NCI-H1092 treated with DMSO at 0.1 percent for 48 hours (cell line): ENCODE measurements at regions not wholly inside any gene's neighbourhood (a gene's known extent, or its start where the extent isn't known, plus 50 kb on each side); places are given as distances from the start of the nearest gene placed in this dataset.
"Not testable (repeated sequence)": the region's sequence is repeated elsewhere in the genome, so short reads cannot be mapped to it uniquely, and the experiment has no call there.

Source experiments
- DNase-seq: peaks from one replicate; lab custom pipeline; 2025; lab: John Stamatoyannopoulos, UW

DNA sequence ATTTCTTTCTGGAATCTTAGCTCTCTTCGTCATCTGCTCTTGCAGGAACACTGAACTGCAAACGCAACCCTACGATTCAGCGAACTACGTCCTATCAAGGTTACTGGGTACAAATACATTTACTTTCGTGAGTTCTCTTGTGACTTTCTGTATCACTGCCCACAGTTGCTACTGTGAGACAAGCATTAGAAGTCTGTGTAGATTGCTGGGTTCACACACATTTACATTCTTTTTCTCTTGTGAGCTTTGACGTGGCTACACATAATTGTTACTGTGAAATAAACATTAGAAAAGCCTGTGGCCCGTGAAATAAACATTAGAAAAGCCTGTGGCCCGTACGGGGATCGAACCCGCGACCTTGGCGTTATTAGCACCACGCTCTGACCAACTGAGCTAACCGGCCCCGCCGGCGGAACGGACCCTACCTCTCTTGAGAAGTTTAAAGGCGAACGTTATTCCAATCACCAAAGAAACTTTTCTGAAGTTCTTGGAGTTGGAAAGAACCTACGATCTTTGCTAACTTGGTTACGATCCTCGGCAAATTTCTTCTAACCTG, 61.2 kb upstream of the ZNF322 start:
- DNase-seq: not testable (repeated sequence)

DNA sequence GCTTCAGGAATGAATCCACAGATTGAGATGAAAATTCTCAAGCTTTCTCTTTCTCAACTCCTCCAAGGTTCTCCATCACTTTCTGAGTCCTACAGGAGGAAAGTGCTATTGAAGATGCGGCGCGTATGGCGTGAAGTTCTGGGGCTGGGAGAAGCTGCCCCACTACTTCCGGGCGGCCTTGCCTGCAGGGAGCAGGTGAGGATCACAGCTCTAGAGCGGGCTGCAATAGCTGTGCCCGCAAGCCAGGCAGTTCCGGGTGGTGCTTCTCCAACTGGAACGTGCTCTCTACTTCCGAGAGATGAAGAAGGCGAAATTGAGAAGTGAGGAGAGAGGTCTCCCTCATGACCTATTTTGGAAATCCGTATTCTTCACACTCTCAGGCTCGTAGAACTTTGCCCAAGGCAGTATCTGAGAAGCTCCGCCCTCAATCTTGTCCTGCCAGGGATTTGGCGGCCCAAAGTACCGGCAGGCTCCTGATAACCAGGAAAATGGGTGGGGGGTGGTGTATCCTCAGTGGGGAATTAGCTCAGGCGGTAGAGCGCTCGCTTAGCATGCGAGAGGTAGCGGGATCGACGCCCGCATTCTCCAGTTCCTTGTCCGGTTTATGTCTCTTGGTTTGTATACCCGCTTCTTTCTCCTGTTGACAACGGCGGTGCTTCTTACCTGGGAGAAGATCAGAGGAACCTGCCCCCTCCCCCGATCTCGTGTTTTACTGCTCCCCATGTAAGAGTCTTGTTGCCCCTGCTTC, 70.6 kb upstream of the ZNF322 start:
- not testable (repeated sequence) for DNase-seq

DNA sequence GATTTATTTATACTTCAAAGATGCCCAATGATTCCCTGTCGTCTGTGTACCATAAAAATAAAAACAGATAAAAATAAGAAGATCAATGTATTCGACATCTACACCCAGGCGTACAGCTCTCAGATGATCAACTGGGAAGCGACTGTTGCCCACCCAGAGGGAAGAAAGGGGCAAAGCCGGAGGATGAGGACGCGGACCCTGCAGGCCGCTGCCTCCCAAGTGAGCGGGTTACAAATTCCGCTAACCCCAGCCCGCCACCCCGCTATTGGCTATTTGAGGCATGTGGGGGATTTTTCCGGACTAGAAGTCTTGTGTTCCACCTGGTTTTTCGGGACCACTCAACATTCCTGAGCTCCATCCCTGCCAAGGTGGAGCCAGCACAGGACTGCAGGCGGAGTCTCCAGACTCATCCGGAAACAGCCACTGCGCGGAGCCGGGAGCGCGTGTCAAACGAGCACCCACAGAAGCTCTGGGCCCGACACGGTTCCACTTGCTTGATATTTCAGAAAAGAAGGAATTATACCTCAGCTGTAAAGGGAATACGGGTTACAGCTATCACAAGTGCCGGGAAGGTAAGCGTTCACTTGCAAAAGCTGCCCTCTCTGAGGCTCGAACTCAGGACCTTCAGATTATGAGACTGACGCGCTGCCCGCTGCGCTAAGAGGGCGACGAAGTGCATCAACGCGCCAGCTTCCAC, 75.4 kb upstream of the ZNF322 start:
- not testable (repeated sequence) for DNase-seq

DNA sequence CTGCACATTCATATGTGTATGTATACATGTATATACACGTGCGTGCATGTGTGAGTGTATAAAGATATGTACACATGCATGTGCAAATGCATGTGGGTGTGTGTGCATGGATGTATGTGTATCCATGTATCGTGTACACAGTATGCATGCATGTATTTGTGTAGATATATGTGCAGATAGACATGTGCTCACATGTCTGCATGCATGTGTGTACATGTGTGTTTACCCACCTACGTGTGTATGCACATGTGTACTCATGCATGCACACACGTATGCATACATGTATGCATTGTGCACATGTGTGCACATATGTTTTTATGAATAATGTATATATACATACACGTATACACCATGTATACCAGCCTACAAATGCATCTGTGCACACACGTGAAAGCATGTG, 80.3 kb upstream of the ZNF322 start:
- DNase-seq: no peak

DNA sequence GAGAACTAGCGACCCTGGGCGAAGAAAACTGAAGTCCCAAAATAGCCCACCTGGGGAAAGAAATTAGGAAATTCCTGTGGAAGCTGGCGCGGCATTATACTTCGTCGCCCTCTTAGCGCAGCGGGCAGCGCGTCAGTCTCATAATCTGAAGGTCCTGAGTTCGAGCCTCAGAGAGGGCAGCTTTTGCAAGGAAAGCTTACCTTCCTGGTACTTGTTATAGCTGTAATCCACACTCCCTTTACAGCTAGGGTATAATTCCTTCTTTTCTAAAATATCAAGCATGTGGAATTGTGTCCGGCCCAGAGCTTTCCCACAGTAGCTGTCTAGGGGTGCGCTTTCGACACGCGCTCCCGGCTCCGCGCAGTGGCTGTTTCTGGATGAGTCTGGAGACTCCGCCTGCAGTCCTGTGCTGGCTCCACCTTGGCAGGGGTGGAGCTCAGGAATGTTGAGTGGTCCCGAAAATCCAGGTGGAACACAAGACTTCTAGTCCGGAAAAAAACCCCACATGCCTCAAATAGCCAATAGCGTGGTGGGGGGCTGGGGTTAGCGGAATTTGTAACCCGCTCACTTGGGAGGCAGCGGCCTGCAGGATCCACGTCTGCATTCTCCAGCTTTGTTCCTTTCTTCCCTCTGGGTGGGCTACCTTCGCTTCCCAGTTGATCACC, 83.7 kb upstream of the ZNF322 start:
- no peak for DNase-seq

DNA sequence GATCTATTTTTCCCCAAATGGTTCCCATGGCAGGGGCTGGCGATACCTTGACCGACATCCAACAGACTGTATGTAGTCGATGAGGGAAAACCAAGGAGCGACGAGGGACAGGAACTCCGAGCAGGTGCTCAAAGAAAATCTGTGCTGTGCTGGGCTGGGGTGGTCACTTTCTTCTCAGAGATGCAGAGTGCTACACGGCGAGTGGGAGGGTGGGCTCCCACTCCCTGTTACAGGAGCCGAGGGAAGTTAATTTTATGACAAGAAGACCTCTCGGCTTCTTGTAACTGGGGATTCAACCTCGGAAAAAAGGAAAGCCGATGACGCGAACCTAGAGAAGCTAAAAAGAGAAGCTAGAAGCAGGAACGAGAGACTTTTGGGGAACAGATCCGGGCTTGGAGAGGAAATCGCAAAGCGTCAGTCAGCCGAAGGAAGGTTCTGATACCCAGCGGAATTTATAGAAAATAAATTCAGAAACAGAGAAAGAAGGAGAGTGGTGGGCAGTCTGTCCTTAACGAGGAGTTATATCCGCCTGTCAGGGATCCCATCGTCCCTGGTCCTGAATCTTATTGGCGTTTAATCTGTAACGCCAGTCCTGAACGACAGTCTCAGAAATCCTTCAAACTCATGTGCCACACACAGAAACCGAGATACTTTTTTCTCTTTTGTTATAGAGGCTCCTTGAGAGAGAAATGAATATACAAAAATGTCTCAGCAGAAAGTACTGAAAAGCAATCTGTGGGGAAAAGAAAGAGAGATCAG, 84.6 kb upstream of the ZNF322 start:
- no peak for DNase-seq

DNA sequence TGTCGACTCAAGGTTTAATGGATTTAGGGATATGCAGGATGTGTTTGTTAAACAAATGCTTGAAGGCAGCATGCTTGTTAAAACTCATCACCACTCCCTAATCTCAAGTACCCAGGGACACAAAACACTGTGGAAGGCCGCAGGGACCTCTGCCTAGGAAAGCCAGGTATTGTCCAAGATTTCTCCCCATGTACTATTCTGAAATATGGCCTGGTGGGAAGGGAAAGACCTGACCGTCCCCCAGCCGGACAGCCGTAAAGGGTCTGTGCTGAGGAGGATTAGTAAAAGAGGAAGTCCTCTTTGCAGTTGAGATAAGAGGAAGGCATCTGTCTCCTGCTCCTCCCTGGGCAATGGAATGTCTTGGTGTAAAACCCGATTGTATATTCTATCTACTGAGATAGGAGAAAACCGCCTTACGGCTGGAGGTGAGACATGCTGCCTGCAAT, 85.3 kb upstream of the ZNF322 start:
- DNase-seq: not testable (repeated sequence)

DNA sequence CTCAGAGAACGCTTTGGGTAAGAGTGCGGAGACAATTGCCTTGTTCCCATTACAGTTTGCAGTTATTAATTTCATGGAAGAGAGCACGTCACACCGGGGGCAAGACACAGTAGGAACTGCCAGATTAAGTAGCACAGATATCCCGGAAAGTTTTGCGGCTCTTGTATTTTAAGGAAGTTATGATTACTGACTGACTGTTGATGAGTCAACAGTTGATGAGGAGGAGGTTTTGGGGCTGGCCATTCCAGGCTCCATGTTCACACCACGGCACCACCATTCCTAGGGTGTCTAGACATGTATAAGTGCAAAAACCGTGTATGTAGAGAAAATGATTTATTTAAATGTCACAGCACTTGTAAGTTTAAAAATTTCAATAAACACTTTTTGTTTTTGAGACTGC, 86.4 kb upstream of the ZNF322 start:
- not testable (repeated sequence) for DNase-seq

DNA sequence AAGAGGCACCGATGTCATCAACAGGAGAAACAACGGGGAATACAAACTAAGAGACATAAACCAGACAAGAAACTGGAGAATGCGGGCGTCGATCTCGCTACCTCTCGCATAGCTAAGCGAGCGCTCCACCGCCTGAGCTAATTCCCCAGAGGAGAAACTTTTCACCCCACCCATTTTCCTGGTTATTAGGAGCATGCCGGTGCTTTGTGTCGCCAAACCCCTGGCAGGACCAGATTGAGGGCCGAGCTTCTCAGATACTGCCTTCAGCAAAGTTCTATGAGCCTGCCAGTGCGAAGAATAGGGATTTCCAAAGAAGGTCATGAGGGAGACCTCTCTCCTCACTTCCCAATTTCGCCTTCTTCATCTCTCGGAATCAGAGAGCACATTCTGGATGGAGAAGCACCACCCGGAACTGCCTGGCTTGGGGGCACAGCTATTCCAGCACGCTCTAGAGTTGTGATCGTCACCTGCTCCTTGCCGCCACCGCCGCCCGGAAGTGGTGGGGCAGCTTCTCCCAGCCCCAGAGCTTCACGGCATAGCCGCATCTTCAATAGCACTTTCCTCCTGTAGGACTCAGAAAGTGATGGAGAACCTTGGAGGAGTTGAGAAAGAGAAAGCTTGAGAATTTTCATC, 89.7 kb upstream of the ZNF322 start:
- not testable (repeated sequence) for DNase-seq

DNA sequence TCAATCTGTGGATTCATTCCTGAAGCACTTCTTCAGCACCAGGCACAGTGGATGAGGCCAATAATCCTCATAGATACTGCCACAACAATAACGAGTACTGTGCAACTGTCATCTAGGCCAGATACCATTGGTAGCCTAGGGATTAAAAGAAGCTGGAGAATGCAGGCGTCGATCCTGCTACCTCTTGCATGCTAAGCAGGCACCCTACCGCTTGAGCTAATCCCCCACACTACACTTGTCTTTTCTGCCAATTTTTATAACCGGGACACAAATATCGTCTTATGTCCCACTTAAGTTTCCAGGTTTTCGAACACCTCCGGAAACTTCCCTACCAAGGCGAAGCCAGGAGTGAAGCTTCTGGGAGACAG, 90.2 kb upstream of the ZNF322 start:
- not testable (repeated sequence) for DNase-seq

DNA sequence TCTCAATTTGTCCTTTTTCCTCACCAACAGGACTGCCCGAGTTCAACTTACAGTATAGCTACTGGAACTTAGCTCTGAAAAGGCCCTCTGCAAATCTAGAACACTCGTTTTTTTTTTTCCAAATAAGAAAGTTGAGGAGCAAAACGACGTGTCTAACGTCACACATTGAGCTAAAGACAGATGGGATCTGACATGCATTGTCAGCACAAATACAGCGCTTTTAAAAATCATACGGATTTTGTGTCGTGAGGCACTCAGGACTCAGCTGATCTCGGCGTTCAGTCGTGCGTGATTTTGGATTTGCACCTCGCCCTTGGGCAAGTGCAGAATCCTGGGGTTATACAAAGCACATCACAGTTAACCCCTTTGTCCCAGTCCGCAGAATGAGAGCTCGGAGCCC, 94.7 kb upstream of the ZNF322 start:
- no peak for DNase-seq

DNA sequence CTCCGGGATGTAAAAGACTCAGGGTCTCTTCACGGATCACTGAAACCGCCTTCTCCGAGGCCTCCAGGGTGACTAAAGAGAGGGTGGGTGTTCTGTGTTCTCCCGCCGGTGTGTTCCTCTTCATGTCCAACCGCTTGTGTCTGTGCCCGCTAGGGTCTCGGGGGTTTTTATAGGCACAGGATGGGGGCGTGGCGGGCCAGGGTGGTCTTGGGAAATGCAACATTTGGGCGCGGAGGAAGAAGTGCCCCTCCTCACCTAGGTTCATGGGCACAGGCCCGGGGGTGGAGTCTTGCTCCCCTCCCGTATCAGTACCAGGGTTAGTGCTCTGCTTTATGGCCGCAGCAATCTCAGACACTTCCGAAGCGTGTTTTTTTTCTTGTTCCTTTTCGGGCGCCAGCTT, 95.3 kb upstream of the ZNF322 start:
- not testable (repeated sequence) for DNase-seq

DNA sequence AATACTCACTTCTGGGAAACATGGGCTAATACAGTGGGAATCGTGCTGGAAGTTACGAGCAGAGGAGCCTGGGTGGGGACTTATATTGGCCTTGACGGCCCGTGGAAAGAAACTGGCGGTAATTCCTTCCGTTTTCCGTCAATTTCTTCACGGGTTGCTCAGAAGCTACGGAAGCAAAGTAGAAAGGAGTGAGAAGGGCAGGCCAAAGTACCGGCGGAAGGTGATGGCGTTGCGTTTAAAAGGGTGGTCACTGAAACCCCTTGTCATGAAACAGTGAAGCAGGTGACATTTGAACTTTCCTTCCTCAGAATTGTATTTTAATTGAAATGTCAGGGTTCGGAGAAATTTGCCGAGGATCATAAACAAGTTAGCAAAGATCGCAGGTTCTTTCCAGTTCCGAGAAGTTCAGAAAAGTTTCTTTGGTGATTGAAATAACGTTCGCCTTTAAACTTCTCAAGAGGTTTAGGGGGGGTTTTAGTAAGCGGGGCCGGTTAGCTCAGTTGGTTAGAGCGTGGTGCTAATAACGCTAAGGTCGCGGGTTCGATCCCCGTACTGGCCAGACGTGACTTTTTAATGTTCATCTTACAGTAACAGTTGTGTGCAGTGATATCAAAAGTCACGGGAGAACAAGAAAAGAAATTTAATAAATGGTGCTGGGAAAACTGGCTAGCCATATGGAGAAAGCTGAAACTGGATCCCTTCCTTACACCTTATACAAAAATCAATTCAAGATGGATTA, 96.7 kb upstream of the ZNF322 start:
- not testable (repeated sequence) for DNase-seq

DNA sequence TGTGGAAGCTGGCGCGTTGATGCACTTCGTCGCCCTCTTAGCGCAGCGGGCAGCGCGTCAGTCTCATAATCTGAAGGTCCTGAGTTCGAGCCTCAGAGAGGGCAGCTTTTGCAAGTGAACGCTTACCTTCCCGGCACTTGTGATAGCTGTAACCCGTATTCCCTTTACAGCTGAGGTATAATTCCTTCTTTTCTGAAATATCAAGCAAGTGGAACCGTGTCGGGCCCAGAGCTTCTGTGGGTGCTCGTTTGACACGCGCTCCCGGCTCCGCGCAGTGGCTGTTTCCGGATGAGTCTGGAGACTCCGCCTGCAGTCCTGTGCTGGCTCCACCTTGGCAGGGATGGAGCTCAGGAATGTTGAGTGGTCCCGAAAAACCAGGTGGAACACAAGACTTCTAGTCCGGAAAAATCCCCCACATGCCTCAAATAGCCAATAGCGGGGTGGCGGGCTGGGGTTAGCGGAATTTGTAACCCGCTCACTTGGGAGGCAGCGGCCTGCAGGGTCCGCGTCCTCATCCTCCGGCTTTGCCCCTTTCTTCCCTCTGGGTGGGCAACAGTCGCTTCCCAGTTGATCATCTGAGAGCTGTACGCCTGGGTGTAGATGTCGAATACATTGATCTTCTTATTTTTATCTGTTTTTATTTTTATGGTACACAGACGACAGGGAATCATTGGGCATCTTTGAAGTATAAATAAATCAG, 106.8 kb upstream of the ZNF322 start:
- DNase-seq: not testable (repeated sequence)

DNA sequence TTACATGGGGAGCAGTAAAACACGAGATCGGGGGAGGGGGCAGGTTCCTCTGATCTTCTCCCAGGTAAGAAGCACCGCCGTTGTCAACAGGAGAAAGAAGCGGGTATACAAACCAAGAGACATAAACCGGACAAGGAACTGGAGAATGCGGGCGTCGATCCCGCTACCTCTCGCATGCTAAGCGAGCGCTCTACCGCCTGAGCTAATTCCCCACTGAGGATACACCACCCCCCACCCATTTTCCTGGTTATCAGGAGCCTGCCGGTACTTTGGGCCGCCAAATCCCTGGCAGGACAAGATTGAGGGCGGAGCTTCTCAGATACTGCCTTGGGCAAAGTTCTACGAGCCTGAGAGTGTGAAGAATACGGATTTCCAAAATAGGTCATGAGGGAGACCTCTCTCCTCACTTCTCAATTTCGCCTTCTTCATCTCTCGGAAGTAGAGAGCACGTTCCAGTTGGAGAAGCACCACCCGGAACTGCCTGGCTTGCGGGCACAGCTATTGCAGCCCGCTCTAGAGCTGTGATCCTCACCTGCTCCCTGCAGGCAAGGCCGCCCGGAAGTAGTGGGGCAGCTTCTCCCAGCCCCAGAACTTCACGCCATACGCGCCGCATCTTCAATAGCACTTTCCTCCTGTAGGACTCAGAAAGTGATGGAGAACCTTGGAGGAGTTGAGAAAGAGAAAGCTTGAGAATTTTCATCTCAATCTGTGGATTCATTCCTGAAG, 111.6 kb upstream of the ZNF322 start:
- not testable (repeated sequence) for DNase-seq

DNA sequence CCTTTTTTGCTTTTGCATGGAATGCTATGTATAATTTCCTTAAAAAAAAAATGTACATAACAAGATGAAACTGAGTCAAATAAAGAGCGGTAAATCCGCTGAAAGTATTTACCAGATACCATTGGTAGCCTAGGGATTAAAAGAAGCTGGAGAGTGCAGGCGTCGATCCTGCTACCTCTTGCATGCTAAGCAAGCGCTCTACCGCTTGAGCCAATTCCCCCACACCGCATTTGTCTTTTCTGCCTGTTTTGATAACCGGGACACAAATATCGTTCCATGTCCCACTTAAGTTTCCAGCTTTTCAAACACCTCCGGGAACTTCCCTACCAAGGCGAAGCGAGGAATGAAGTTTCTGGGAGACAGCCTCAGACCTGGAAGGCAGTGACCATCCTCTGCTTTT, 113.9 kb upstream of the ZNF322 start:
- DNase-seq: not testable (repeated sequence)

DNA sequence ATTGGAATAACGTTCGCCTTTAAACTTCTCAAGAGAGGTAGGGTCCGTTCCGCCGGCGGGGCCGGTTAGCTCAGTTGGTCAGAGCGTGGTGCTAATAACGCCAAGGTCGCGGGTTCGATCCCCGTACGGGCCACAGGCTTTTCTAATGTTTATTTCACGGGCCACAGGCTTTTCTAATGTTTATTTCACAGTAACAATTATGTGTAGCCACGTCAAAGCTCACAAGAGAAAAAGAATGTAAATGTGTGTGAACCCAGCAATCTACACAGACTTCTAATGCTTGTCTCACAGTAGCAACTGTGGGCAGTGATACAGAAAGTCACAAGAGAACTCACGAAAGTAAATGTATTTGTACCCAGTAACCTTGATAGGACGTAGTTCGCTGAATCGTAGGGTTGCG, 121.0 kb upstream of the ZNF322 start:
- DNase-seq: not testable (repeated sequence)

DNA sequence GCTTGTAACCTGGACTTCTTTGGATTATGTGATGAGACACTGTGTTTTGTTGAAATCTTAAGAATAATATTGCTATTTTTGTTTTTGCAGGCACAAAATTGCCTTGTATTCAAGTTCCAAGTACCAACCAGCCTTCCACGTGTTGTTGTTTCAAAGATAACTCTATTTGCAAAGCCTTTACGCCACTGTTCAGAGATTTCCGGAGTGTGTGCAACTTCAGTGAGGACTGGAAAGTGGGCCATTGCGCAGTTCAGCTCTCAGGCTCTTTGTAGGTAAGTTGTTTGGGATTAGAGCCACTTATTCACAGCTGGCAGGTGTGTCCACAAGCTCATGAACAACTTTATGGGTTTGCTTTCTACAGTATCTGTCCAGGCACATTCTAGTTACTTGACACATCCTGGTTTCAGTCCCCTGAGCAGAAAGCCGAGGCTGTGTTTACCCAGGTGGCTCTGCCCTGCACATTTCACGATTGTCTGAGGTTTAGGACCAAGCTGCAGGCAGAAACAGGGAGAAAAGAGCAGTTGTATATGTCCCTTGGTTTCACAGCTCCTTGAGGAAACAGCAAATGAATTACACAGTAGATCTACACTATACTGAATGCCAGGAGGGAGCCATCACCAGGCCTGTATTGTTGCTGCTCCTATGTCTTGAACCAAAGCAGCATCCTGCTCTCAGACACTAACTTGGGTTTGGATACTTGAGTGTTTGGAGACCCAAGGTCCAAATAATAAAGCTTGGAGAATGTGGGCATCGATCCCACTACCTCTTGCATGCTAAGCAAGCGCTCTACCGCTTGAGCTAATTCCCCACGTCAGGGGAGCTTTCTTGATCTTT, 136.1 kb upstream of the ZNF322 start:
- not testable (repeated sequence) for DNase-seq
